Umbilical cord (tissue), 1 donor: ENCODE measurements at regions not wholly inside any gene's neighbourhood (a gene's known extent, or its start where the extent isn't known, plus 50 kb on each side); places are given as distances from the start of the nearest gene placed in this dataset.
"Not testable (repeated sequence)": the region's sequence is repeated elsewhere in the genome, so short reads cannot be mapped to it uniquely, and the experiment has no call there.

Experiments
- DNase-seq: peaks from one replicate; pipeline ENCODE4 v3.0.0-alpha.2; 2015; ENCODE audit warnings: low spot score

GRCh38 chr4:33722800-33723516 is 2521.4 kb downstream of the ARAP2 start:
- peak; percentile 61 for DNase-seq

GRCh38 chr4:33724685-33725084 is 2519.6 kb downstream of the ARAP2 start:
- DNase-seq, result peak; percentile 28

- no peak for DNase-seq
Measured at GRCh38 chr4:33725861-33726260, 2518.5 kb downstream of the ARAP2 start.

GRCh38 chr4:33737726-33738125 is 2506.6 kb downstream of the ARAP2 start:
- no peak for DNase-seq

- DNase-seq, result no peak
Measured at GRCh38 chr4:33739884-33740632, 2504.3 kb downstream of the ARAP2 start.

GRCh38 chr4:33740871-33741270 is 2503.4 kb downstream of the ARAP2 start:
- DNase-seq, result peak; percentile 23

GRCh38 chr4:33746979-33747378 is 2497.3 kb downstream of the ARAP2 start:
- no peak for DNase-seq

- DNase-seq, result no peak
Measured at GRCh38 chr4:33751050-33751449, 2493.3 kb downstream of the ARAP2 start.

GRCh38 chr4:33772582-33772981 is 2471.7 kb downstream of the ARAP2 start:
- DNase-seq, result no peak

- peak; percentile 65 for DNase-seq
Measured at GRCh38 chr4:33780952-33781791, 2463.1 kb downstream of the ARAP2 start.

GRCh38 chr4:33785843-33786242 is 2458.5 kb downstream of the ARAP2 start:
- DNase-seq, result no peak

- DNase-seq, result no peak
Measured at GRCh38 chr4:33802578-33802977, 2441.7 kb downstream of the ARAP2 start.

GRCh38 chr4:33825685-33826084 is 2418.6 kb downstream of the ARAP2 start:
- DNase-seq, result no peak

GRCh38 chr4:33829356-33829755 is 2415.0 kb downstream of the ARAP2 start:
- DNase-seq, result not testable (repeated sequence)

- DNase-seq, result peak; percentile 61
Measured at GRCh38 chr4:33831442-33832066, 2412.8 kb downstream of the ARAP2 start.

GRCh38 chr4:33835764-33836163 is 2408.6 kb downstream of the ARAP2 start:
- not testable (repeated sequence) for DNase-seq

GRCh38 chr4:33837043-33837838 is 2407.1 kb downstream of the ARAP2 start:
- peak; percentile 81 for DNase-seq

GRCh38 chr4:33841120-33841519 is 2403.2 kb downstream of the ARAP2 start:
- DNase-seq, result no peak

- DNase-seq, result no peak
Measured at GRCh38 chr4:33850371-33850902, 2393.9 kb downstream of the ARAP2 start.

- not testable (repeated sequence) for DNase-seq
Measured at GRCh38 chr4:33853670-33854069, 2390.6 kb downstream of the ARAP2 start.
